KMS-11 (cell line): ENCODE measurements at regions not wholly inside any gene's neighbourhood (a gene's known extent, or its start where the extent isn't known, plus 50 kb on each side); places are given as distances from the start of the nearest gene placed in this dataset.

ENCODE experiments used
- H2AFZ ChIP-seq: fragments of 200-600 bp; sonication (generic); 2 replicates; pipeline ENCODE4 v1.6.1; 2016; ENCODE audit warnings: antibody characterized with exemption, mixed run types, low read depth
- H3K27ac ChIP-seq: fragments of 200-600 bp; sonication (generic); 2 replicates; pipeline ENCODE4 v1.6.1; 2016; ENCODE audit warnings: mild to moderate bottlenecking, mixed run types
- H3K27me3 ChIP-seq: fragments of 200-600 bp; sonication (generic); 2 replicates; pipeline ENCODE4 v1.6.1; 2017; ENCODE audit warnings: mild to moderate bottlenecking, low read depth, mixed run types, moderate library complexity; ENCODE audit not compliant: insufficient read depth
- H3K36me3 ChIP-seq: fragments of 200-600 bp; sonication (generic); 2 replicates; pipeline ENCODE4 v1.6.1; 2017; ENCODE audit warnings: mild to moderate bottlenecking, mixed run types; ENCODE audit not compliant: insufficient read depth
- H3K4me1 ChIP-seq: fragments of 200-600 bp; sonication (generic); 2 replicates; pipeline ENCODE4 v1.6.1; 2016; ENCODE audit warnings: mild to moderate bottlenecking, low read depth, mixed run types; ENCODE audit not compliant: poor library complexity, severe bottlenecking
- H3K4me2 ChIP-seq: fragments of 200-600 bp; sonication (generic); 2 replicates; pipeline ENCODE4 v1.7.0; 2016; ENCODE audit warnings: mild to moderate bottlenecking, mixed run types
- H3K4me3 ChIP-seq: fragments of 200-600 bp; sonication (generic); IDR thresholded peaks from 2 replicates; pipeline ENCODE4 v1.6.1; 2017; ENCODE audit warnings: low read depth, low read length, mixed read lengths; ENCODE audit not compliant: insufficient read depth
- H3K79me2 ChIP-seq: fragments of 200-600 bp; sonication (generic); 2 replicates; pipeline ENCODE4 v1.6.1; 2016; ENCODE audit warnings: low read depth, mixed run types; ENCODE audit not compliant: insufficient read depth
- H3K9ac ChIP-seq: fragments of 200-600 bp; sonication (generic); 2 replicates; pipeline ENCODE4 v1.6.1; 2016; ENCODE audit warnings: mild to moderate bottlenecking, mixed run types
- H4K20me1 ChIP-seq: fragments of 200-600 bp; sonication (generic); 2 replicates; pipeline ENCODE4 v1.6.1; 2016; ENCODE audit warnings: mild to moderate bottlenecking, mixed run types; ENCODE audit not compliant: insufficient read depth
- TF ChIP-seq, protein P1 (sequence below): fragments of 200-600 bp; sonication (generic); conservative IDR thresholded peaks from 2 replicates; pipeline ENCODE4 v1.6.1; 2017; ENCODE audit warnings: low read depth, mild to moderate bottlenecking, antibody characterized with exemption, low read length, moderate library complexity, mixed read lengths

DNA sequence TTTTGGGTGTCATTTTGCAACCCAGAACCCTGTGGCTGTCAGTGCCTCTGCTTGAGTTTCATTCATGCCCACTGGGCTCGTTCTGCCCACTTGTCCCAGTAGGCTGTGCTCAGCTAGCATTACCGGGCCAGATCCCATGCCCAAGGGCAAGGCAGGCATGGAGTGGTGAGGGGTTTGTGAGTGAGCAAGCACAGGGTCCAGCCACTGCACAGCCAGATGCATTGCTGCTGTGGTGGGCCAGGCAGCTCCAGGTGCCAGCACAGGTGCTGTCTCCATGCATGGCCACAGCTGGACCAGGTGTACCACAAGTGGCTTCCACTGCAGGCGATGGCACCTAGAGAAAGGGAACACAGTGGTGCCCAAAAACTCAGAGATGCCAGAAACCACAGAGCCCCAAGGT lies 1671.2 kb downstream of the OLFM4 start:
- H3K4me3 ChIP-seq, result no peak overlapping the region
- TF ChIP-seq, protein P1, sequence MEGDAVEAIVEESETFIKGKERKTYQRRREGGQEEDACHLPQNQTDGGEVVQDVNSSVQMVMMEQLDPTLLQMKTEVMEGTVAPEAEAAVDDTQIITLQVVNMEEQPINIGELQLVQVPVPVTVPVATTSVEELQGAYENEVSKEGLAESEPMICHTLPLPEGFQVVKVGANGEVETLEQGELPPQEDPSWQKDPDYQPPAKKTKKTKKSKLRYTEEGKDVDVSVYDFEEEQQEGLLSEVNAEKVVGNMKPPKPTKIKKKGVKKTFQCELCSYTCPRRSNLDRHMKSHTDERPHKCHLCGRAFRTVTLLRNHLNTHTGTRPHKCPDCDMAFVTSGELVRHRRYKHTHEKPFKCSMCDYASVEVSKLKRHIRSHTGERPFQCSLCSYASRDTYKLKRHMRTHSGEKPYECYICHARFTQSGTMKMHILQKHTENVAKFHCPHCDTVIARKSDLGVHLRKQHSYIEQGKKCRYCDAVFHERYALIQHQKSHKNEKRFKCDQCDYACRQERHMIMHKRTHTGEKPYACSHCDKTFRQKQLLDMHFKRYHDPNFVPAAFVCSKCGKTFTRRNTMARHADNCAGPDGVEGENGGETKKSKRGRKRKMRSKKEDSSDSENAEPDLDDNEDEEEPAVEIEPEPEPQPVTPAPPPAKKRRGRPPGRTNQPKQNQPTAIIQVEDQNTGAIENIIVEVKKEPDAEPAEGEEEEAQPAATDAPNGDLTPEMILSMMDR, result no peak
- H3K4me1 ChIP-seq, result no peaks in the 10 kb centered on the region
- H3K9ac ChIP-seq, result no peak overlapping the region
- H3K27me3 ChIP-seq, result no peaks in the 10 kb centered on the region
- no peaks in the 10 kb centered on the region for H3K36me3 ChIP-seq
- no peak overlapping the region for H3K4me2 ChIP-seq
- H2AFZ ChIP-seq, result no peak overlapping the region
- H3K27ac ChIP-seq, result no peak overlapping the region
- no peaks in the 10 kb centered on the region for H3K79me2 ChIP-seq
- H4K20me1 ChIP-seq, result no peaks in the 10 kb centered on the region

GRCh38 chr13:54705738-54706137 lies 1677.1 kb downstream of the OLFM4 start:
- Histone ChIP-seq H4K20me1 (no peaks in the 10 kb centered on the region), H3K9ac (no peak overlapping the region), H3K27ac (no peak overlapping the region), H3K36me3 (no peaks in the 10 kb centered on the region), H3K4me3 (no peak overlapping the region), H3K4me2 (no peak overlapping the region), H2AFZ (no peak overlapping the region), H3K27me3 (no peaks in the 10 kb centered on the region), H3K4me1 (no peaks in the 10 kb centered on the region), H3K79me2 (no peaks in the 10 kb centered on the region)
- TF ChIP-seq, protein P1, result no peak

DNA sequence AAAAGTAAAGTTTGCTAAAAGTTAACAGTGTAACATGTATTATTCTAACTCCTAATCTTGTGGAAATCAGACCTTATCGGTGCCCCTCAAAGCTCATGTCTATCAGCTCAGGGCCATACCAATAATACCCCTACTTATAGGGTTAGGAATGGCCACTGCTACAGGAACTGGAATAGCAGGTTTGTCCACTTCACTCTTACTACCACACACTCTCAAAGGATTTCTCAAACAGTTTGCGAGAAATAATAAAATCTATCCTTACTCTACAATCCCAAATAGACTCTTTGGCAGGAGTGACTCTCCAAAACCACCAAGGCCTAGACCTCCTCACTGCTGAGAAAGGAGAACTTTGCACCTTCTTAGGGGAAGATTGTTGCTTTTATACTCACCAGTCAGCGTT lies 1677.7 kb downstream of the OLFM4 start:
- Histone ChIP-seq H2AFZ (no peak overlapping the region), H3K36me3 (no peaks in the 10 kb centered on the region), H3K79me2 (no peaks in the 10 kb centered on the region), H3K4me1 (no peaks in the 10 kb centered on the region), H4K20me1 (no peaks in the 10 kb centered on the region), H3K9ac (no peak overlapping the region), H3K27ac (no peak overlapping the region), H3K4me2 (no peak overlapping the region), H3K4me3 (no peak overlapping the region), H3K27me3 (no peaks in the 10 kb centered on the region)
- TF ChIP-seq, protein P1, result no peak

DNA sequence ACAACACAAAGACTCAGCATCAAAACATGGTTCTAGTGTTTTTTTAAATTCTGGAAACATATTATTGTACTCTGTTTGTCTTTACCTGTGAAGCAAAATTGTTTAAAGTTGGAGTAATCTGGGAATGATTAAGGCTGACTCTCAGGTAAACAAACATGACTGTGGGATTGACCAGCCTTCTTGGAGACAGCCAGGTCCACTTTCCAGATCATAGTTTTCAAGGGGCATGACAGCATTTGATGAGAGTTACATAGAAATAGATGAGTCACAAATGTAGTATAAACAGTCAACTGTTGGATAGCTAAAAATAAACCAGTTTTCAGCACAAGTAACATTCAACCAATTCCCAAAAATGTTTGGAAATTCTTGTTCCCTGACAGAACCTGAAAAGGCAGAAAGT lies 1680.9 kb downstream of the OLFM4 start:
- Histone ChIP-seq H3K27me3 (no peaks in the 10 kb centered on the region), H3K4me1 (no peaks in the 10 kb centered on the region), H3K27ac (no peak overlapping the region), H3K79me2 (no peaks in the 10 kb centered on the region), H2AFZ (no peak overlapping the region), H3K9ac (no peak overlapping the region), H4K20me1 (no peaks in the 10 kb centered on the region), H3K36me3 (no peaks in the 10 kb centered on the region), H3K4me3 (no peak overlapping the region), H3K4me2 (no peak overlapping the region)
- TF ChIP-seq, protein P1, result no peak
